Lung (tissue), 11 donors: ENCODE measurements at regions not wholly inside any gene's neighbourhood (a gene's known extent, or its start where the extent isn't known, plus 50 kb on each side); places are given as distances from the start of the nearest gene placed in this dataset.

ENCODE experiments used
- ATAC-seq: fragments of 200-7000 bp; cut with Tn5 transposase; one replicate; pipeline ENCODE4 v1.9.1; 2020; ENCODE audit warnings: moderate number of reproducible peaks; ENCODE audit not compliant: insufficient read depth, low FRiP score
- DNase-seq, 3 donors: peaks; one replicate each; pipeline ENCODE4 v3.0.0-alpha.2; 2013 to 2017
- H3K27ac ChIP-seq, 2 donors: one replicate each; pipeline ENCODE4 v1.5.1; 2013; ENCODE audit warnings: mild to moderate bottlenecking in 2 of 2, moderate library complexity in 2 of 2, control low read depth in 1 of 2, inconsistent platforms in 1 of 2, low read depth in 1 of 2, low read length in 1 of 2
- H3K27me3 ChIP-seq, 3 donors: one replicate each; pipeline ENCODE4 v1.5.1; 2013; ENCODE audit warnings: low read length in 2 of 3; ENCODE audit not compliant: control insufficient read depth in 3 of 3, insufficient read depth in 3 of 3
- H3K36me3 ChIP-seq, 4 donors: one replicate each; pipeline ENCODE4 v1.5.1; 2013; ENCODE audit warnings: low read length in 4 of 4, mild to moderate bottlenecking in 1 of 4, moderate library complexity in 1 of 4; ENCODE audit not compliant: control insufficient read depth in 4 of 4, insufficient read depth in 4 of 4
- H3K4me1 ChIP-seq, 5 donors: one replicate each; pipeline ENCODE4 v1.5.1; 2013; ENCODE audit warnings: low read length in 5 of 5, mild to moderate bottlenecking in 2 of 5, moderate library complexity in 1 of 5; ENCODE audit not compliant: control insufficient read depth in 5 of 5, insufficient read depth in 5 of 5
- H3K4me3 ChIP-seq: one replicate; pipeline ENCODE4 v1.5.1; 2013; ENCODE audit warnings: mild to moderate bottlenecking, control low read depth, moderate library complexity
- H3K9ac ChIP-seq, 2 donors: one replicate each; pipeline ENCODE4 v1.5.1; 2013; ENCODE audit warnings: low read length in 2 of 2, control low read depth in 1 of 2; ENCODE audit not compliant: insufficient read depth in 1 of 2
- H3K9me3 ChIP-seq, 4 donors: one replicate each; pipeline ENCODE4 v1.5.1; 2013; ENCODE audit warnings: low read length in 3 of 4, mild to moderate bottlenecking in 1 of 4, moderate library complexity in 1 of 4; ENCODE audit not compliant: control insufficient read depth in 4 of 4, insufficient read depth in 3 of 4
- CTCF ChIP-seq: IDR thresholded peaks from 2 replicates; pipeline ENCODE4 v1.5.1; 2012; ENCODE audit warnings: mild to moderate bottlenecking; ENCODE audit errors: control extremely low read depth, extremely low read depth
- WGBS, 2 donors: extraction: QIAGEN DNeasy Blood & Tissue Kit; methylation state at CpG; one replicate each; pipeline ENCODE4 v1.1.7; 2013; 5-methylcytosine and 5-hydroxymethylcytosine counted together
- donor health status: control.
- donor health status: control.
- donor health status: Bipolar disorder and iron deficiency.
- donor health status: healthy.
- donor health status: DM: yes; HTN: yes; CAD: no.

DNA sequence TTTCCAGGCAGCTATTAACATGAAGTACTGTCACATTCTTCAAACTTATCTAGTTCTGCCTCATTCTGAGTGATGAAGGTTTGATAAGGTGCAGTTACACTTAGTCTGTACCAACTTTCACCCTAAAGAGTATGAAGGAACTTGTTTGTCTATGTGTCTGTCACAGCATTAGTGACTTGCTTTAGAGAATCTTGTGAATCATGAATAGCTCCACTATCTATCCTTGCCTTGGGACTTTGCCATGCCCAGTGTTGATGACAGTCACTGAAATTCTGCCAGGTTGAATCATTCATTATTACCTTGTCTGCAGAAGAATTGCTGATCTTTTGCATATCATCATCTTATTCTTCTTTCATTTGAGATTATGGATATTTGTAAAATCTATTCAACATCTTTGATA is 50.9 kb upstream of the A1CF start:
- ATAC-seq: no peak
- no peak for DNase-seq
- no peaks in the 10 kb centered on the region for H3K27me3 ChIP-seq
- H3K4me1 ChIP-seq: no peaks in the 10 kb centered on the region
- TF ChIP-seq CTCF: no peak
- no peaks in the 10 kb centered on the region for H3K36me3 ChIP-seq
- H3K27ac ChIP-seq: peak overlapping the region in 1 of 2 donors; percentile 60
- H3K4me3 ChIP-seq: no peak overlapping the region
- H3K9ac ChIP-seq: no peak overlapping the region
- H3K9me3 ChIP-seq: no peaks in the 10 kb centered on the region

- no peak overlapping the region for H3K9ac ChIP-seq
Measured at GRCh38 chr10:50937230-50937907, 51.9 kb upstream of the A1CF start.

GRCh38 chr10:50941629-50942028 is 56.2 kb upstream of the A1CF start:
- Histone ChIP-seq H3K4me1 (no peaks in the 10 kb centered on the region), H3K27me3 (no peaks in the 10 kb centered on the region), H3K36me3 (no peaks in the 10 kb centered on the region), H3K9ac (no peak overlapping the region), H3K4me3 (no peak overlapping the region), H3K27ac (no peak overlapping the region), H3K9me3 (no peaks in the 10 kb centered on the region)
- ATAC-seq (no peak), DNase-seq (no peak)
- 80 to 87% methylated on average over 3 of the region's 3 CpGs for WGBS, 2 donors
- TF ChIP-seq CTCF: no peak

More at GRCh38 chr10:50937230-50937907, 51.9 kb upstream of the A1CF start:
- H3K4me1 ChIP-seq: no peaks in the 10 kb centered on the region
- no peaks in the 10 kb centered on the region for H3K9me3 ChIP-seq
- no peak overlapping the region for H3K4me3 ChIP-seq
- no peaks in the 10 kb centered on the region for H3K27me3 ChIP-seq
- 33 to 45% methylated on average over 4 of the region's 4 CpGs for WGBS, 2 donors
- ATAC-seq (peak; percentile 61), DNase-seq (peak in 2 of 3 donors; percentile 81 to 87)
- no peak for TF ChIP-seq CTCF
- H3K27ac ChIP-seq: no peak overlapping the region
- no peaks in the 10 kb centered on the region for H3K36me3 ChIP-seq
